NB4 (cell line): ENCODE measurements at regions not wholly inside any gene's neighbourhood (a gene's known extent, or its start where the extent isn't known, plus 50 kb on each side); places are given as distances from the start of the nearest gene placed in this dataset.

Experiments used
- DNase-seq: peaks from one replicate; pipeline ENCODE4 v3.0.0; 2010; ENCODE audit warnings: low read depth
- H3K4me3 ChIP-seq: one replicate; pipeline ENCODE4 v1.5.1; 2011; ENCODE audit warnings: mild to moderate bottlenecking, low read depth, low read length, moderate library complexity
- CTCF ChIP-seq: IDR thresholded peaks from one replicate; pipeline ENCODE4 v1.5.1; 2012; ENCODE audit warnings: low read depth, low read length
- MAX ChIP-seq: IDR thresholded peaks from 2 replicates; pipeline ENCODE4 v1.6.1; 2011; ENCODE audit warnings: low read depth, low read length
- MYC ChIP-seq: IDR thresholded peaks from 2 replicates; pipeline ENCODE4 v1.6.1; 2011; ENCODE audit warnings: low read depth, low read length
- POLR2A ChIP-seq: IDR thresholded peaks from 2 replicates; pipeline ENCODE4 v1.6.1; 2011; ENCODE audit warnings: mild to moderate bottlenecking; ENCODE audit not compliant: insufficient read length; ENCODE audit errors: extremely low read depth

DNA sequence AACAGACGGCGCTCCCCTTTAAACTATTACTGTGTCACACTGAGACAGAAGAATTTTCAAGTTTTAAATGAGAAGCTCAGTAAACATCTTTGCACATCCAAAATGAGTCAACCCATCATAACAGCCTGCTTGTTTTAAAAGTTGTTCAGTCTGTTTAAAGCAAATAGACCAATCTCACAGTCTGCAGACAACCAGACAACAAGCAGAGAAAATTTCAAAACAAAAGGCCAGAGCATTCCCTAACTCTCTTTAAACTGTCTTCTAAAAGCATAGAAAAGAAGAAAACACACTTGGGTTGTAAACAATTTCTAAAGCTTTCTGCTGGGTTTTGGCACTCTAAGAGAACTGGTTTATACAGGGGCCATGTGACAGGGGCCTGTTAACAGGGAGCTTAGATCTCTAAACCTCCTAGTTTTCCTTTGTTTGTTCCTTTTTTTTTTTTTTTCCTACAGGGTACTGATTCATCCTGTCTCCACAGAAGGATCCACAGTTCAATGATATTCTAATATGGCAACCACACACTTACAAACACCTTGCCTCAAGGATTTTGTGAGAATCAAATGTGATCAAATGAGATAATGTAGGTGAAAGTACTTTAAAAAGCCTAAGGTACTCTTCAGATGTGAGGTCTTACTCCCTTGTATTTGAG, 100.8 kb upstream of the MAML3 start:
- TF ChIP-seq MAX = no peak
- TF ChIP-seq MYC = no peak
- no peak for TF ChIP-seq POLR2A
- TF ChIP-seq CTCF = no peak
- no peak overlapping the region for H3K4me3 ChIP-seq
- DNase-seq = no peak

DNA sequence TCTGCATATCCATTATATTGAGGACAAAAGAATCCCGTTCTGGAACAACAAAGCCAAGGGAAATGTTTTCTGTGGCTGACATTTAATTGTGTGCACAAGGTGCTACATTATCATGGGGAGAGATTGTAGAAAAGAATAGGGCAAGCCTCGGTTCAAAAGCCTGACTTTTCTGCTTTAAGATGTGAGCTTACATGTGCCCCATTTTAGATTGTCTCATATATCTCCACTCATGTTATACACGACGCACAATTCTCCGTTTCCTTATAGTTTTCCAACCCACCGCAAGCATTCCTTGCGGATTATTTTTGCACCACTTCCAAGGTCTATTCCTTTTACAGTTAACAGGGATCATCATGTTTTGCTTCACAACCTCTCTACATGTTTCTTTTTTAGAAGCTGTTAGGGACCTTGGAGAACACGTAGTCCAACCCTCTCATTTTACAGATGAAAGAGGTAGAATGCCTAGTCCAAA, 99.6 kb upstream of the MAML3 start:
- H3K4me3 ChIP-seq = no peak overlapping the region
- no peak for DNase-seq

GRCh38 chr4:140252742-140253555, 99.0 kb upstream of the MAML3 start:
- TF ChIP-seq POLR2A = no peak
- TF ChIP-seq MYC = no peak
- TF ChIP-seq MAX = no peak
- TF ChIP-seq CTCF = peak; percentile 72
- peak overlapping the region; percentile 40 for H3K4me3 ChIP-seq
- DNase-seq = peak; percentile 69

More for the DNA sequence above, 99.6 kb upstream of the MAML3 start:
- TF ChIP-seq MYC (no peak), MAX (no peak), POLR2A (no peak), CTCF (no peak)

DNA sequence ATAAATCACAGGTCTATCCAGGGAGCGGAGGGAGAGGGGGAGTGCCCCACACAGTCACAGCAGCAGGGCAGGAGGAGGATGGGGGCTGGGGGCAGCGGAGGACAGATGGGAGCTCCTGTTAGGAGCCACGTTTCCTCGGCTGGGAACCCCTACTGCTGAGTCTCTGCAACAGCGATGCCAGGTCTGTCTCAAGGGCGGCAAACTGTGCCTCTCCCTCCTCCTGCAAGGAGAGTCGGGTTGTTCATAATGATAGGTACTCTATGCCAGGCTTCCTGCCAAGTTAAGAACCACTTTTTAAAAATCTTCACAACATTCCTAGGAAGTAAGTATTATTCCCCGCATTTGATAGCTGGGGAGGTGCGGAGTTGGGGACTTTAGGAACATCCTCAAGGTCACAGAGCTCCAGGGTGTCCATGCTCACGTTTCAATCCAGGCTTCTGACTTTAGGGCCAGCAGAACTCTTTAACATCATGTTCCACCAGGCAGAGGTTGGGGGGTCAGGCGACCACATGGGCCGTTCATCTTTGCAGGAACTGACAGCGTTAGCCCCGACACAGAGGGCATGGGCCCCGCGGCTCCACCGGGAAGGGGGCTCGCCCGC, 98.3 kb upstream of the MAML3 start:
- DNase-seq = peak; percentile 34
- TF ChIP-seq POLR2A (no peak), MAX (no peak), CTCF (no peak), MYC (no peak)
- no peak overlapping the region for H3K4me3 ChIP-seq

GRCh38 chr4:140251571-140251970, 97.6 kb upstream of the MAML3 start:
- no peak for TF ChIP-seq POLR2A
- TF ChIP-seq MYC = no peak
- TF ChIP-seq MAX = no peak
- TF ChIP-seq CTCF = no peak
- no peak overlapping the region for H3K4me3 ChIP-seq
- no peak for DNase-seq
